ENCODE measurements at regions not wholly inside any gene's neighbourhood (a gene's known extent, or its start where the extent isn't known, plus 50 kb on each side); places are given as distances from the start of the nearest gene placed in this dataset.

GRCh38 chr6:95784019-95784418 is 206.7 kb downstream of the MANEA start:
- Histone ChIP-seq H3K36me3 (ENCODE audit: control insufficient read depth in 4 of 4, insufficient read depth in 4 of 4, low read length in 4 of 4) (no peaks in the 10 kb centered on the region), H3K4me1 (ENCODE audit: control insufficient read depth in 5 of 5, insufficient read depth in 5 of 5, low read length in 5 of 5) (no peaks in the 10 kb centered on the region), H3K9me3 (ENCODE audit: control insufficient read depth in 4 of 4, insufficient read depth in 3 of 4, low read length in 3 of 4) (no peaks in the 10 kb centered on the region), H3K27me3 (ENCODE audit: control insufficient read depth in 3 of 3, insufficient read depth in 3 of 3, low read length in 2 of 3) (no peaks in the 10 kb centered on the region), H3K9ac (ENCODE audit: insufficient read depth in 1 of 2, low read length in 2 of 2) (no peak overlapping the region), H3K27ac (ENCODE audit: low read depth in 1 of 2, low read length in 1 of 2) (no peak overlapping the region), H3K4me3 (no peak overlapping the region)
- TF ChIP-seq CTCF (IDR thresholded peaks at IDR 0.05; ENCODE audit: control extremely low read depth, extremely low read depth): no peak
- ATAC-seq (ENCODE audit: insufficient read depth, low FRiP score) (no peak), DNase-seq (no peak)

- WGBS, 2 donors: 80 to 84% methylated on average over 3 of the region's 3 CpGs
- no peak overlapping the region for H3K4me3 ChIP-seq
These were observed 207.5 kb downstream of the MANEA start for GRCh38 chr6:95784869-95785268.

GRCh38 chr6:95785785-95786184 is 208.4 kb downstream of the MANEA start:
- no peak overlapping the region for H3K4me3 ChIP-seq
- H3K27me3 ChIP-seq (ENCODE audit: control insufficient read depth in 3 of 3, insufficient read depth in 3 of 3, low read length in 2 of 3): no peaks in the 10 kb centered on the region
- H3K9me3 ChIP-seq (ENCODE audit: control insufficient read depth in 4 of 4, insufficient read depth in 3 of 4, low read length in 3 of 4): no peaks in the 10 kb centered on the region
- ATAC-seq (ENCODE audit: insufficient read depth, low FRiP score) (no peak), DNase-seq (no peak)
- H3K9ac ChIP-seq (ENCODE audit: insufficient read depth in 1 of 2, low read length in 2 of 2): no peak overlapping the region
- 78 to 85% methylated on average over 2 of the region's 2 CpGs for WGBS, 2 donors
- no peak overlapping the region for H3K27ac ChIP-seq (ENCODE audit: low read depth in 1 of 2, low read length in 1 of 2)
- no peaks in the 10 kb centered on the region for H3K4me1 ChIP-seq (ENCODE audit: control insufficient read depth in 5 of 5, insufficient read depth in 5 of 5, low read length in 5 of 5)
- H3K36me3 ChIP-seq (ENCODE audit: control insufficient read depth in 4 of 4, insufficient read depth in 4 of 4, low read length in 4 of 4): no peaks in the 10 kb centered on the region
- TF ChIP-seq CTCF (IDR thresholded peaks at IDR 0.05; ENCODE audit: control extremely low read depth, extremely low read depth): no peak

More at GRCh38 chr6:95784869-95785268, 207.5 kb downstream of the MANEA start:
- ATAC-seq (ENCODE audit: insufficient read depth, low FRiP score) (no peak), DNase-seq (no peak)
- H3K4me1 ChIP-seq (ENCODE audit: control insufficient read depth in 5 of 5, insufficient read depth in 5 of 5, low read length in 5 of 5): no peaks in the 10 kb centered on the region
- no peaks in the 10 kb centered on the region for H3K27me3 ChIP-seq (ENCODE audit: control insufficient read depth in 3 of 3, insufficient read depth in 3 of 3, low read length in 2 of 3)
- TF ChIP-seq CTCF (IDR thresholded peaks at IDR 0.05; ENCODE audit: control extremely low read depth, extremely low read depth): no peak
- H3K9ac ChIP-seq (ENCODE audit: insufficient read depth in 1 of 2, low read length in 2 of 2): no peak overlapping the region
- H3K9me3 ChIP-seq (ENCODE audit: control insufficient read depth in 4 of 4, insufficient read depth in 3 of 4, low read length in 3 of 4): no peaks in the 10 kb centered on the region
- no peaks in the 10 kb centered on the region for H3K36me3 ChIP-seq (ENCODE audit: control insufficient read depth in 4 of 4, insufficient read depth in 4 of 4, low read length in 4 of 4)
- no peak overlapping the region for H3K27ac ChIP-seq (ENCODE audit: low read depth in 1 of 2, low read length in 1 of 2)

GRCh38 chr6:95786802-95787201 is 209.5 kb downstream of the MANEA start:
- Histone ChIP-seq H3K9ac (ENCODE audit: insufficient read depth in 1 of 2, low read length in 2 of 2) (no peak overlapping the region), H3K4me3 (no peak overlapping the region), H3K27me3 (ENCODE audit: control insufficient read depth in 3 of 3, insufficient read depth in 3 of 3, low read length in 2 of 3) (no peaks in the 10 kb centered on the region), H3K4me1 (ENCODE audit: control insufficient read depth in 5 of 5, insufficient read depth in 5 of 5, low read length in 5 of 5) (no peaks in the 10 kb centered on the region), H3K36me3 (ENCODE audit: control insufficient read depth in 4 of 4, insufficient read depth in 4 of 4, low read length in 4 of 4) (no peaks in the 10 kb centered on the region), H3K9me3 (ENCODE audit: control insufficient read depth in 4 of 4, insufficient read depth in 3 of 4, low read length in 3 of 4) (no peaks in the 10 kb centered on the region), H3K27ac (ENCODE audit: low read depth in 1 of 2, low read length in 1 of 2) (no peak overlapping the region)
- no peak for TF ChIP-seq CTCF (IDR thresholded peaks at IDR 0.05; ENCODE audit: control extremely low read depth, extremely low read depth)
- 88 to 96% methylated on average over 3 of the region's 3 CpGs for WGBS, 2 donors
- ATAC-seq (ENCODE audit: insufficient read depth, low FRiP score): no peak
- no peak for DNase-seq

All from lung (tissue), 11 donors.